Fibroblast of villous mesenchyme (primary cell): ENCODE measurements at regions not wholly inside any gene's neighbourhood (a gene's known extent, or its start where the extent isn't known, plus 50 kb on each side); places are given as distances from the start of the nearest gene placed in this dataset.

ENCODE experiments used
- DNase-seq: peaks from one replicate; pipeline ENCODE4 v3.0.0-alpha.2; 2010; ENCODE audit warnings: low read depth
- H3K4me3 ChIP-seq: 2 replicates; pipeline ENCODE4 v1.5.1; 2011; ENCODE audit warnings: low read depth, mild to moderate bottlenecking, low read length
- TF ChIP-seq, protein P1 (sequence below): IDR thresholded peaks from 2 replicates; pipeline ENCODE4 v1.5.1; 2012; ENCODE audit warnings: low read depth, mild to moderate bottlenecking, low read length; ENCODE audit not compliant: insufficient read depth

DNA sequence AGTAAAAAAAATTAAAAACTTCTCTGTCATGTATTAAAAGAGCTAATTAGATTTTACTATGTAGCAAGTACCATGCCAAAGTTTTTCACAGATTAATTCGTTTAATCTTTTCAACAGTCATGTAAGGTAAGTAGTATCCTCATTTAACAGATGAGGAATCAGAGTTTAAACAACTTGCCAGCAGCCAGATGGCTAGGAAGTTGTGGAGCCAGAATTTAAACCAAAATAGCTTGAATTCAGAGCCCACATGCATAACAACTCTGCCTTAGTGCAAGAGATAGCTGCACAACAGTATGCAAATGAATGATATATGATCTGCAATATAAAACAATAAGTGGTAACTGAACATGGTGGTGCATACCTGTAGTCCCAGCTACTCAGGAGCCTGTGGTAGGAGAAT lies 75.3 kb downstream of the NAP1L3 start:
- TF ChIP-seq, protein P1, sequence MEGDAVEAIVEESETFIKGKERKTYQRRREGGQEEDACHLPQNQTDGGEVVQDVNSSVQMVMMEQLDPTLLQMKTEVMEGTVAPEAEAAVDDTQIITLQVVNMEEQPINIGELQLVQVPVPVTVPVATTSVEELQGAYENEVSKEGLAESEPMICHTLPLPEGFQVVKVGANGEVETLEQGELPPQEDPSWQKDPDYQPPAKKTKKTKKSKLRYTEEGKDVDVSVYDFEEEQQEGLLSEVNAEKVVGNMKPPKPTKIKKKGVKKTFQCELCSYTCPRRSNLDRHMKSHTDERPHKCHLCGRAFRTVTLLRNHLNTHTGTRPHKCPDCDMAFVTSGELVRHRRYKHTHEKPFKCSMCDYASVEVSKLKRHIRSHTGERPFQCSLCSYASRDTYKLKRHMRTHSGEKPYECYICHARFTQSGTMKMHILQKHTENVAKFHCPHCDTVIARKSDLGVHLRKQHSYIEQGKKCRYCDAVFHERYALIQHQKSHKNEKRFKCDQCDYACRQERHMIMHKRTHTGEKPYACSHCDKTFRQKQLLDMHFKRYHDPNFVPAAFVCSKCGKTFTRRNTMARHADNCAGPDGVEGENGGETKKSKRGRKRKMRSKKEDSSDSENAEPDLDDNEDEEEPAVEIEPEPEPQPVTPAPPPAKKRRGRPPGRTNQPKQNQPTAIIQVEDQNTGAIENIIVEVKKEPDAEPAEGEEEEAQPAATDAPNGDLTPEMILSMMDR: no peak

DNA sequence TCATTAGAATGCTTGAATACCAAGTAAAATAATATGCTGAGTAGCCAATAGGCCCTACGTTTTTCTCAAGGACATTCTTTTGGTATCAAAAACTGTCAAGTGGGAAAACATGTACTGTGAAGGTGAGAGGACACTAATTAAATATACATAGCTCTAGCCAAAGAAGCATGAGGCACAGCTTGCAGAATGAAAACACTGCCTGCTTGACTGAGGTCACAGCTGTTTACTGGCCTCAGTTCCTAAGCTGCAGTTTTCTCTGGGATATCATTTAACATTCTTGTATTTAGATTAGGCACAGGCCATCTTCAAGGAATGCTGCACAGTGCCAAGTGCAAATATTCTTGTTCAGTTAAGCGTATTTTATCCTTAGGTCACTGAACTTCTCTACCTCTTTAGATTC lies 78.6 kb downstream of the NAP1L3 start:
- H3K4me3 ChIP-seq: no peak overlapping the region
- DNase-seq: no peak

More for the DNA sequence above, 75.3 kb downstream of the NAP1L3 start:
- H3K4me3 ChIP-seq: no peak overlapping the region
- no peak for DNase-seq

DNA sequence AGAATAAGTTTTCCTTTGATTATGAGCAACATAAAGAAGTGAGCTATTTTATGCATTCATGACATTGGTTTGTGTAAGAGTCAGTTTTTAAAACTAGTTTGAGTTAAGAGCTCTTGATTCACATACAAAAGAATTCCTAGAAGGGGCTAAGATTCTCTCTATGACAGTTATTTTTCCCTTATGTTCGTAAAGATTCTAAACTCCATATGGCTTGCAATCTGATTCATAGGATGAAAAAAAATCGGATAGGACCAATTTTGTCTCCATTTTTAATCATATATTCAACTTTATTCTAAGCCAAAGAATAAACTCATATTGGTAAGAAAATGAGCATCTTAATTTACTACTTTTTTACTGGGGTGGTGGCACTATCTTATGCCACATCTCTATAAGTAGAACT lies 79.4 kb downstream of the NAP1L3 start:
- TF ChIP-seq, protein P1: no peak
- DNase-seq: no peak
- H3K4me3 ChIP-seq: no peak overlapping the region

More for the DNA sequence above, 78.6 kb downstream of the NAP1L3 start:
- TF ChIP-seq, protein P1: no peak

DNA sequence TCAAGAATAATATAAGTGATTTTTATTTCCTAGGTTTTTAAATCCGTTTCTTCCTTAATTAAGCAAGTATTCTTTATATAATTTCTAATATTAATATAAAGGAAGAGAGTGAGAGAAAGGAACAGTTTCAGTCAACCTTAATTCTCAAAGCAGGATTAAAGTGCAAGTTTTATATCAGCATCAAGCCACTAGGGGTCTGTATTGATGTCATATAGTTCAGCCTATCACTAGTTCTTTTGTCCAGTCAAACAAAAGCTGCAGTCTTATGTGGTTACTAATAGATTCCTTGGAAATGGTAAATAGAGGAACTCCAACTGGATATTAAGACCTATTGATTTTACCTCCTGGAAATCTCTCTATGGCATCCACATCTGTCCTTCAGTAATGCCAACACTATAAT lies 82.0 kb downstream of the NAP1L3 start:
- H3K4me3 ChIP-seq: no peak overlapping the region
- no peak for DNase-seq
- TF ChIP-seq, protein P1: no peak

DNA sequence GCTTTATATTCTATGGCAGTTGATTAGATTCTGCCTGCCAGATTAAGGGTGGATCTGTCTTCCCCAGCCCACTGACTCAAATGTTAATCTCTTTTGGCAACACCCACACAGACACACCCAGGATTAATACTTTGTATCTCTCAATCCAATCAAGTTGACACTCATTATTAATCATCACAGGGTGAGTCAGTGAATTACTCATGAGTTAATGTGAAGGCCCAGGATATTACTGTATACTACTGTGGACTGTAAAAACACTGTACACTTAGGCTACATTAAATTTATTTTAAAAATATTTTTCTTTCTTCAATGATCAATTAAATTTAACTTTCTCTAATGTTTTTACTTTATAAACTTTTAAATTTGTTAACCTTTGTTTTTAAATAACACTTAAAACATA lies 87.7 kb downstream of the NAP1L3 start:
- no peak for DNase-seq
- TF ChIP-seq, protein P1: no peak
- no peak overlapping the region for H3K4me3 ChIP-seq

DNA sequence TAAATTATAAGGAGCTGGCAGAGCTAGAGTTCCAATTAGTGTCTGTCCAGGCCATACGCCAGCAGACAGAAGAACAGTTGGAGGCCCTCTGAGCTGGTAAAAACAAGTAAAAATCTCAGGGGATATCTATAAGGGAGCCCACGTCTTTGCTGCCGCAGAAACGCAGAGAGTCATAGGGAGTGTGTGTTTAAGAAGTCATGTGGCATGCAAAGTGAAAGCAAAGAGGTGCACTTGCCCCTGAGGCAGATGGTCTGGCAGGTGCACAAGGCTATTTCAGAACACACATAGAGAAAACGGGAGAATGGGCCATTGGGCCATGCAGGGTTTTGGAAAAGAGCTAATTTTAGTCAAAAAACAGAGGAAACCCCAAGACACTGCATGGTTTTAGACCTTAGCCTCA lies 92.7 kb downstream of the NAP1L3 start:
- TF ChIP-seq, protein P1: no peak
- no peak for DNase-seq

DNA sequence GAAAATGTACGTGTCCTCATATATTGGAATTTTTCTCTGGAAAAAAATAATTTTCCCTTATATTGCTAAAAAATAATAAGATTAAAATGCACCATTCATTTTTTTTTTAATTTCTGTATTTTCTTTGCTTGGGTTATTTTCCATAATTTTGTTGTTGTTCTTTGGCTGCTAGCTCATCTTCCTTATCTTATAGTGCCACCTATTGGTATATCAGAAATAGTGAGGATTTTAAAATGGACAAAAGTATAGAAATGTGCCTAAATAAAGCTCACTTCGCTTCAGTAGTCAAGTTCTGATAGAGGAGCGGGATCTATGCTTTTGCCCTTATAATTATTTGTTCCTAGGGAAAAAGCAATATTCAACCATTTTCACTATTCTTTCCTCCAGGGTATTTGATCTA lies 134.8 kb downstream of the NAP1L3 start:
- TF ChIP-seq, protein P1: peak; percentile 12
- no peak for DNase-seq
- H3K4me3 ChIP-seq: no peak overlapping the region

More for the DNA sequence above, 92.7 kb downstream of the NAP1L3 start:
- no peak overlapping the region for H3K4me3 ChIP-seq
